GM18511 (cell line): ENCODE measurements at regions not wholly inside any gene's neighbourhood (a gene's known extent, or its start where the extent isn't known, plus 50 kb on each side); places are given as distances from the start of the nearest gene placed in this dataset.

Source experiments
- ATAC-seq: cut with Tn5 transposase; IDR thresholded peaks from one replicate; pipeline ENCODE4 v1.9.1; 2021; ENCODE audit warnings: mild to moderate bottlenecking, moderate library complexity; ENCODE audit not compliant: unreplicated experiment

DNA sequence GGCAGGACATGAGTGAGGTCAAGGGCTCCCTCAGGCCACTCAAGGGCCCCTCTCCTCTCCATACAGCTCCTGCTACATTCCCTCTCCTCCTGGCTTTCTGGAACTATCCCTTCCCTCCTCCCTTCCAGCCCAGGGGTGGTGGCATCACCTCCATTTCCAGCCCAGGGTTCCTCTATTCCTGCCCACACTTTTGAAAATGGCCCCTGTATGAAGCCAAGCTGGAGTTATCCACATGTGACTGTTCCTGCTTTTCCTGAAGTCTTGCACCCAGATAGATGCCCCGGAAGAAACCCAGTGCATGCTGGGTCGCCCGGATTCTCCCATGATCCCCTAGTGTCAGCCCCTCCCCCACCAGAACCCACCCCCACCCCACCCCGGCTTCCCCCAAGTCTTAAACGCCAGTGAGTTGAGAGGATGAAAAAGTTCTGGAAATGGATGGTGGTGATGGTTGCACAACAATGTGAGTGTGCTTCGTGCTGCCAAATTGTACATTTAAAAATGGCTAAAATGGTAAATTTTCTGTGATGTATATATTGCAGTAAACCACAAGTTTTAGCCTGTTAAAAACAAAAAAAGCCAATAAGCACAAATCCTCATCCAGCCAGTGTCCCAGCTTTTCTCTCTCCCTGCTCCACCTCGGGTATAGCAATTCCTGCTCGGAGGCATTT is 136.9 kb downstream of the SCARB1 start:
- no peak for ATAC-seq

DNA sequence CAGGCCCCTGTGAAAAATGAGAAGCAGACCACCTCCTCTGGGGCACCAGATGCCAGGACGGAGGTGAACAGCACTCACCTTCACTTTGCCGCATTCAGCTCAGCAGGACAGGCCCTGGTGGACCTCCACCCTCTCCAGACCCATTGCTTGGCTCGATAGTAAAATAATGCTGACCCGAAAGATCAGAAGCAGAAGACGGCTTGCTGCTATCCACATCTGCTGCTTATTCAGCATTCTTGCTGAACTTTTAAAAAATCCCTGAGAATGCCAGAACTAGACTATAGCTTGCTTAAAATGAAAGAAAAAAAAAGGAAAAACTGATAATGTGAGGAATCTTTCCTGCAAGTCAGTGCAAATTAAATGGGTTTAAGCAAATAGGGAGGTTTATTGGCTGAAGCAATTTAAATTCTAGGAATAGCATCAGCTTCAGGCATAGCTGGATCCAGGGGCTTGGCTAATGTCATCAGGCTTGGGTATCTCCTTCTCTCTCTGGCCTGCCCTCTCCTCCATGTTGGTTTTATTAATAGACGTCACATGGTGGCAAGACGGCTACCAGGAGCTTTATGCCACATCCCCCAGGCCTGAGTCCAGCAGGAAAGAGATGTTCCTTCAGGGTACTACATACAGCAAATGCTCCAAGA is 137.9 kb downstream of the SCARB1 start:
- no peak for ATAC-seq

DNA sequence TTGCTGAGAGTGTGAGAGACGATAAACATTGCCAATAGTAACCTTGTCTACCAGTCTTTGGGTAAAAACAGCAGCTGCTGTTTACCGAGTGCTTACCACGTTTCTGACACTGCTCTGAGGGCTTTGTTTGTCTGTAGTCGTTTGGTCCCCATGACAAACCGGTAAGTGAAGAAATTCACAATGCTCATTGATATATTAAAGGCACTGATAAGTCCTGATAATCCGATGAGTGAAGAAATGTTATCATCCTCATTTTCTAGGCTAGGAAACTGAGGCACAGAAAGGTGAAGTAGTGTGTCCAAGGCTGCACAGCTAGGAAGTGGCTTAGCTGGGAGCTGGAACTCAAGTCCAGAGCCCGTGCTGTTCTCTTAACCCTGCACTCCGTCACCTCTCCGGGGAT is 138.6 kb downstream of the SCARB1 start:
- ATAC-seq, result no peak

DNA sequence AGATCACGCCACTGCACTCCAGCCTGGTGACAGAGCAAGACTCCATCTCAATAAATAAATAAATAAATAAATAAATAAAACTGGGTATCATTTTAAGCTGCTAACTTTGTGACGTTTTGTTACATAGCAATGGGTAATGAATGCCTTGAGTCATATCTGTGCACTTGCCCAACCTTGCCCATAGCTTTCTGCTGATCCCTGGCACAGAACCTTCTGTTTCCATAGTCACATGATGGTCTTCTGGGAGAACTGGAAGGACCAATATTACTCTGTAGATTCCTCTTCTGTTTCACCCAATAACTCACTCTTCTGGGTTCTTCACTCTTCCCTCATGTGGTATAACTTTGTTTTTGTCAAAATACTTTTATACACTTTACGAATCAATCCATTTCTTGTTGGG is 140.8 kb downstream of the SCARB1 start:
- no peak for ATAC-seq

DNA sequence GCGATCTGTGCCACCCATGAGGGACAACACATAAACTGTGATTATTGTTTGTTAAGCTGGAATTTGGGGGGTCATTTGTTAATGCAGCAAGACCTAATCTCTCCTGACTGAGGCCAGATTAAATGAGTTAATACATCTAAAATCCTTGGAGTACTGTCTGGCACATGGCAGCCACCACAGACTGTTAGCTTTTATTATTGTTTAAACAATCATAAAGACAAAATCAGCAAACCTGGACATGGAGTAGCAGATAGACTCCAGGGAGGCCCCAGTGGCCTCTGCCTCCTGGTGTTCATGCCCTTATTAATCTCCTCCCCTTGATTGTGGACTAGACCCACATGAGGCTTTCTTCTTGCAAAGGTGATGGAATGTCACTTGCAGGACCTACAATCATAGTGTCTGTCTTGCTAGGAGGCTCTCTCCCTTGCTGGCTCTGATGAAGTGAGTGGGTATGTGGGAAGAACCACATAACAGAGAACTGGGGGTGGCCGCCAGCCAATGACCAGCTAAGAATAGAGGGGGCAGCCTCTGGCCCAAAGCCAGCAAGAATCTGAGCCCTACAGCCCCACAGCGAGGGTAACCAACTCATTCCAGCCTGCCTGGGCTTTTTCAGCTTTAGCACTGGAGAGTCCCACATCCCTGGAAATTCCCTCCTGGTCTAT is 142.0 kb downstream of the SCARB1 start:
- ATAC-seq, result no peak

DNA sequence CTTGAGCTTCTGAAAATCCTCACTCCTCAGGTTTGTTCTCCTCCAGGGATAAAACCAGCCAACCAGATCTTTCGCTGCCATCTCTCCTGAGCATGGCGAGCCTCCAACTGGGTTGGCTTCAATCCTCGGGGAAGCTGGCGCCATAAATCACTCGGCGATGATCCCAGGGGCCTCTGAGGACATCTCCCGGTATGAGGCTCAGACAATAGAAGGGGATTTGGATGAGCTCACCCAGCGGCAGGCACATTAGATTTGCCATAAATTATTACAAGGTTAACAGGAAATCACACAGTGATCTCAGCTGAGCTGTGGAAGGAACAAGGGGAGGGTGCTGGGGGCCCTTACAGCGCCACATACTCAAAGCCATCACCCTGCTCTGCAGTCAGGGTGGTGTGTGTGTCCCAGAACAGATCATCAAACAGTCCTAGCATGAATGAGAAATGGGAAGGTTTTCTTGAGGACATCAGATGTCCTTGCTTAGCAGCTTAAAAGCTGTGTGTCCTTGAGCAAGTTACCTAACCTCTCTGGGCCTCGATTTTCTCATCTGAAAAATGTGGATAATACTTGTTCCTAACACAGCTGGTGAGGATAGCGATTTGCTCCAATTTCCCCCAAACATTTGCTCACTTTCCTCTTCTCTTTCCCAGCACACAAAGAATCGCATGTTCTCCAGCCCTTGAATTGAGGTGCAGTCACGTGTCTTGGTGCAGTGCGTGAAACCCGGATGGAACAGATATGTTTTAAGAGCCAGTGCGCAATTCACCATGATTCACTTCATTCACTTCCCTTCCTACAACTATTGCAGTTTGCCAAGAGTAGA is 142.8 kb downstream of the SCARB1 start:
- ATAC-seq, result no peak

DNA sequence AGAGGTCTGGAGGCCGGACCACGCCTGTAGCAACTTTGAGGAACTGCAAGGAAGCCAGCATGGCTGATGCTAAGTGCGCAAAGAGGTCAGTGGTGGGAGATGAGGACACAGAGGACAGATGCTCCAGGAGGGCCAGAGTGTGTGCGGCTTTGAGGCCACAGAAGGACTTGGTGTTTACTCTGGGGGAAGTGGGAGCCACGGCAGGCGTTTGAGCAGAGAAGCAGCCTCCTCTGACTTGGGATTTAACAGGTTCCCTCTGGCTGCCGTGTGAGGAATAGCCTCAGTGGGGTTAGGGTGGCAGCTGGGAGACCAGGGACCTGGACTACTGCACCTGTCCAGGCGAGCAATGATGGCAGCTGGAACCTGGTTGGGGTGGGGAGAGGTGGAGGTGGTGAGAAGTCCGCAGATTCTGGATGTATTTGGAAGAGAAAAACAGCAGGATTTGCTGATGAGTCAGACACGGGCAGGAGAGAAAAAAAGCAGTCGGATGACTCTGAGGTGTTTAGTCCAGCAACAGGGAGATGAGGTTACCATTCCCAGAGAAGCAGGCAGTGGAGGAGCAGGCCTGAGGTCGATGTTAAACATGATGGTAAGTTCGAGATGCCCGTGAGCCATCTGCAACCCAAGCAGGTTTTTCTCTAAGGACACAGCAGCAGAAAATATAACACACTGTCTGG is 143.5 kb downstream of the SCARB1 start:
- ATAC-seq, result no peak

DNA sequence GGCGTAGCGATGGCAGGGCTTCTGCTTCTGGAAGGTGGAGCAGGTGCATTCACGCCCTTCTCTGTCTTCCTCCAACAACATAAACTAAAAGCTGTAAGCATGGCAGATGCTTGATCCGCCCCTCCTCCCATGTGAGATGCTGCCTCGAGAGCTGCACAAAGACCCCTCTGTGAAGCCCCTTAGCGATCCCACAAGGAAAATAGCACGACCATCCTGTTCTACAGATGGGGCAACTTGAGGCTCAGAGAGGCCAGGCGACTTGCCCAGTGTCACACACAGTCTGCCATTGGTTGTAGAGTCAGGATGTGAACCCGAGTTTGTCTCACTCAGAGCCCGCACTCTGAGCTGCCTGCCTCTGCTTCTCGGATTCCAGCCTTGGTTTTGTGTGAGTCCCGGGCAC is 144.4 kb downstream of the SCARB1 start:
- no peak for ATAC-seq

DNA sequence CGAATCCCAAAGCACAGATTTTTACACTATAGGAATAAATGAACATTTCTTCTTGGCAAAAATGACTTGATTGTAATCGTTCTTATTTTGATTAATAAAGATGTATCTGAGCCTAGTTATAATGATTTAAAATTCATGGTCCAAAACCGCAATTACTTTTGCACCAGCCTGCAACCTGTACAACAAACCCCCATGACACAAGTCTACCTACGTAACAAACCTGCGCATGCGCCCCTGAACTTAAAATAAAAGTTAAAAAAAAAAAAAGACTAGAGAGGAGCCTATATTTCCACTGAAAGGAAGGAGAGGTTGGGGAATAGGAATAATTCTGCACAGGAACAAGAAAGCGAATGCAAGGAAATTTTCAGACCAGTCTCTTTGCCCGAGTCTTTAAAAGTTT is 145.2 kb downstream of the SCARB1 start:
- no peak for ATAC-seq

DNA sequence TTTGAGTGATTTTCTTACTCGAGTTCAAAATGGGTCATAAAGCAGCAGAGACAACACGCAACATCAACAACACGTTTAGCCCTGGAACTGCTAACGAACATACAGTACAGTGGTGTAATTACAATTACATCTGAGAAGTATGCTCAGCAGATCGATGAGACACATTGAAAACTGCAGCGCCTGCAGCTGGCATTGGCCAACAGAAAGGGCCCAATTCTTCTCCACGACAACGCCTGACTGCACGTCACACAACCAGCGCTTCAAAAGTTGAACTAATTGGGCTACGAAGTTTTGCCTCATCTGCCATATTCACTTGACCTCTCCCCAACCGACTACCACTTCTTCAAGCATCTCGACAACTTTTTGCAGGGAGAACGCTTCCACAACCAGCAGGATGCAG is 145.6 kb downstream of the SCARB1 start:
- ATAC-seq, result no peak

DNA sequence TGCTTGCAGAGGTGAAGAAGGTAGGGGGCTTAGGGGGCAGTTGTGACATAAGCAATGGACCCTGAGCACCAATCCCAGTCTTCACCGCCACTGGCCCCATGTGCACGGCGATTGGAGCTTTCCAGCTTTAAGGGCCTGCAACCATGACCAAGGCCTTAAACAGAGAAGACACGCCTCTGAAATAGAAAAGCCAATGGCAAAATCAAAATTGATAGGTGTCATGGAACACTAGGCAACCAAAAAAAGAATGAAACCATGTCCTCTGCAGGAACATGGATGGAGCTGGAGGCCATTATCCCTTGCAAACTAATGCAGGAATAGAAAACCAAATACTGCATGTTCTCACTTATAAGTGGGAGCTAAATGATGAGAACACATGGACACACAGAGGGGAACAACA is 146.3 kb downstream of the SCARB1 start:
- no peak for ATAC-seq

DNA sequence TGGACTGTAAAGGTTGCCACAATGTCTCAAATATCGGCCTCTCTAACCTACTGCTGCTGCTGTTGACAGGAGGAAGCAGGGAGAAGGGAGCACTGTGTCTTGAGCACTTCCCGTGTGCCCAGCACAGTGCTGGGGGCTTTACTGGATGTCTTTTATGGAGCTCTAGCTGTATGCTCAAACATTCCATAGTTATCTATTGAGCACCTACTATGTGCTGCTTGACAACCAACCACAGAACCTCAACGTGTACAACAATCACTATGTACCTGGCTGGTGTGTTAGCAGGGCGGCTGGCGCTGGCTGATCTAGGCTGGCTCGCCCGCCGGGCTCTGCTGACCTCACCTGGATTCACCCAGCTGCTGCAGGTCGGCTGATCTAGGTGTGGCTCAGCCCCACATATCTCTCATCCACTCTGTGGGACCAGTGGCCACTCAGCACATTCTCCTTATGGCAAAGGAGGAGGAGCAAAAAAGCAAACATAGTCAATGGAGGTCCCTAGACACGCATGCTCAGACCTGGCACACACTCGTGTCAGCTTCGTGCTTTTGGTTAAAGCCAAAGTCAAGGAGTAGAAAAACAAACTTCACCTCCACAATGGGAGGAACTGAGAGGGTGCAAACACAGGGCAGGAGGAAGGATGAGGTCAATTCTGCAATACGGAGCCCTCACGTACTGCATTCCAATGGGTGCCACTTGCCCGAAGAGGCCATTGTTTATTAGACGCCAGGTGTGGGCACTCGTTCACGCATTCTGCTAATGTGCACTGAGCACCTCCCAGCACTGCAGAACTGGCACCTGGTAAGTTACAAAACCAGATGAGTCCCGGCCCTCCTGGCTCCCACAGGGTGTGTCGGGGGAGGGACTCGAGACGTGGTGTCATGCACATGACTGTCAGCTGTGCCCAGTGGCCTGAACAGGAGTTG is 147.2 kb downstream of the SCARB1 start:
- no peak for ATAC-seq

DNA sequence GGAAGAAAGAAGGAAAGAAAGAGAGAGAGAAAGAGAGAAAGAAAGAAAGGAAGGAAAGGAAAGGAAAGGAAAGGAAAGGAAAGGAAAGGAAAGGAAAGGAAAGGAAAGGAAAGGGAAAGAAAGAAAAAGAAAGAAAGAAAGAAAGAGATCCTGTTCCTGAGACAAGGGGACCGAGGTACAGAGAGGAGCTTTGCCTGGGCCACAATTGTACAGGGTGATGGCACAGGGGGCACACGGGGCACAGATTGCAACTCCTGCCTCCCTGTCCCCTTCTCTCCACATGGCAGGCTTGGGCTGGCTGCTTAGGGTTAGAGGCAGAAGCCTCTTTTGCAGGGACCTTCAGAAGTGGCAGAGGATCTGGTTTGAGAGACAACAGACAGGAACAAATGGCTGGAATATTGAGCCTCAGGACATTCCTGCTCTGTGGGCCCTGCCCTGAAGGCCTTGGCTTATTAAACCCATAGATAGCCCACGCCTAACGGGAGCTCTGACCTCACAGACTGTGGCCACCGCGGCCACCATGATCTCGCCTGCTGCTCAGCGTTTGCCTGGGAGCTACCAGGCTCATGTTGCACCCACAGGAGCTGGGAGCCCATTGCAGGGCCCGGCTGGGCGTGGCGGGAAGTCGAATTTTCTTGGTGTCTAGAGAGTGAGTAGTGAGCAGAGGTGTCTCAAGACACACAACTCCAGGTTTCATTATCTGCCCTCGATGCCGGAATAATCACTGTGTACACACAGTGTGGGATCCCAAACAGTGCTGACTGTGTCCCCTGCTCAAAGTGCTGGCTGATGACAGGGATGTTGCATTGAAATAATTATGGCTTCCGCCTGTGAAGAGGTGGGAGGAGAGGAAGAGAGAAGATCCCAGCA is 147.9 kb upstream of the NCOR2 start:
- no peak for ATAC-seq

DNA sequence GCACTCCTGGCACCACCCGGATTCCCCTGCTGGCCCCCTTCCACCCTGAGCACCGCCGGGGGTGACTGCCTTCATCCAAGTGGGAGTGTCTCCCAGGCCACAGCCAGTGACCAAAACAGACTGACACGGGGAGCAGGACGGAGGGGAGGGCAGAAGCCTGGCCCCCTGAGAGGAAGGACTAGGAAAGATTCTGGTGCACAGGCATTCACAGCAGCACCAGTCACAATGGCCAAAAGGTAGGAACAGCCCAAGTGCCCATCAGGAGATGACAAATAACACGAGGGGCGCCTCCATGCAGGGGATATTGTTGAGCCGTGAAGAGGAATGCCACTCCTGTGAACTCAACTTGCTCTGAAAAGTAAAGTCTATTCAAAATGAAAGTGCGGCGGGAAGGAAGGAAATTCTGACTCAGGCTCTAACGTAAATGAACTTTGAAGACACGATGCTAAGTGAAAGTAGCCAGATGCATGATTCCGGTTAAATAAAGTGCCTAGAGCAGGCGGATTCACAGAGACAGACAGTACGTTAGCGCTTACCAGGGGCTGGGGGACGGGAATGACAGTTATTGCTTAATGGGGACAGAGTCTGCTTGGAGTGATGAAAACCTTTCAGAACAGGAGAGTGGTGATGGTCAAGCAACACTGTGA is 146.1 kb upstream of the NCOR2 start:
- peak; percentile 92 for ATAC-seq

DNA sequence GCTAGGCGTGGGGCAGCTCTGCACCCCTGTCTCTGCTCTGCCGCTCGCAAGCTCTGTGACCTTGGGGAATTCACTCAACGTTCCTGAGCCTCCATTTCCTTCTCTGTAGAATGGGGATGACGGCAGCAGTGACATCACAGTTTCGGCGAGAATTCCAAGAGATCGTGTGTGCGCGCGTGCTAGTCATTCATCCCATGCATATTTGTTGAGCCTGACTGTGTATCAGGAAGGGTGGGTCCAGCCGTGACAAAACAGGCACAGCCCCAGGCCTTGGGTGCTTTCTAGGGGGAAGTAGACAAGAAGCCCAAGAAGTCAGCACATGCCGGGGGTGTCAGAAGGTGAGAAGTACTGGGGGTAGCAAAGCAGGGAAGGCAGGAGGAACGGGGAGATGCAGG is 145.6 kb upstream of the NCOR2 start:
- peak; percentile 41 for ATAC-seq

DNA sequence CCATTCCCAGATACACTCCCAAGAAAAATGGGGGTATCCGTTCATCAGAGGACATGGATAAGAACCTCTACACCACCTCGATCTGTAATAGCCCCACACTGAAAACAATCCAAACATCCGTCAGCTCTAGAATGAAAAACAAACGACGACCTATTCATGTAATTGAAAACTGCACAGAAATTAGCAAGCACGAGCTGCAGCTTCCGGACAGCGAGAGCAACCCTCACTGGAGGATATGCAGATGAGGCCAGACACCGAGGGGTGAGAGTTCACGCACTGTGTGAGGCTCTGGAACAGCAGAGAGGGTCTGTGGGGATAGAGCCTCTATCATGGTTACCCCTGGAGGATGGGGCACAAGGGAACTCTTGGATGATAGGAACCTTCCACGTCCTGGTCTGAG is 143.9 kb upstream of the NCOR2 start:
- no peak for ATAC-seq

DNA sequence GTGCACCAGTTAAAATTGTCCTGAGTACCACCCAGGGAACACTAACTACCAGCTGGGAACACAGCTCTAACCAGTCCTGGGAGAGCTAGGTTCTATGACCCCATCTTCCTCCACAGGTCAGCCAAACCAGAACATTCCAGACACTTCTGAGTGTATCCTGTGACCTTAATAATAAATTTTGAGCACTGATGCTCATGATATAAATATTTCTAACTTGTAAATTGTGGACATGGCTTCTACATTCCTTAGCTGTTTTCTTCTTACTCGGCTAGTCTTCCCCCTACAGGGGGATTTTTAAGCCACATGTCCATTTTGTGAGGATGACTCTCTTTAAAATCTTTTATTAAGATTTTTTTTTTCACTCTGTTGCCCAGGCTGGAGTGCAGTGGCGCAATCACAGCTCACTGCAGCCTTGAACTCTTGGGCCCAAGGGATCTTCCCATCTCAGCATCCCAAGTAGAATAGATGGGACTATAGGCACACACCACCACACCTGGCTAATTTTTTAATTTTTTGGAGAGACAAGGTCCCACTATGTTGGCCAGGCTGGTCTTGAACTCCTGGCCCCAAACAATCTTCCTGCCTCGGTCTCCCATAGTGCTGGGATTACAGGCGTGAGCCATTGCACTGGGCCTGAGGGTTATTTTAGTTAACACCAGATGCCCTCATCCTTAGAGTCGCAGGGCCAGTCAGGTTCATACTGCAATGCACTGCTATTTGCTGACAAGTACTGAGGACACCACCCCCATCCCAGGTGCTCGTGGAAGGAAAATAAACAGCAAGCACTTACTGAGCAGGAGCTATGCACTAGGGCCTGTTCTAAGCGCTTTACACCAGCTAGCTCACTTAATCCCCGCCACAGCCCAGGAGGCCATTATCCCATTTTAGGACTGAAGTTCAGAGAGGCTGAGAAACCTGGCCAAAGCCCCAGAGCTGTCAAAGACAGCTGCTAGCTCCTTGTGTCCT is 142.6 kb upstream of the NCOR2 start:
- no peak for ATAC-seq
